ENCODE measurements at regions not wholly inside any gene's neighbourhood (a gene's known extent, or its start where the extent isn't known, plus 50 kb on each side); places are given as distances from the start of the nearest gene placed in this dataset.

DNA sequence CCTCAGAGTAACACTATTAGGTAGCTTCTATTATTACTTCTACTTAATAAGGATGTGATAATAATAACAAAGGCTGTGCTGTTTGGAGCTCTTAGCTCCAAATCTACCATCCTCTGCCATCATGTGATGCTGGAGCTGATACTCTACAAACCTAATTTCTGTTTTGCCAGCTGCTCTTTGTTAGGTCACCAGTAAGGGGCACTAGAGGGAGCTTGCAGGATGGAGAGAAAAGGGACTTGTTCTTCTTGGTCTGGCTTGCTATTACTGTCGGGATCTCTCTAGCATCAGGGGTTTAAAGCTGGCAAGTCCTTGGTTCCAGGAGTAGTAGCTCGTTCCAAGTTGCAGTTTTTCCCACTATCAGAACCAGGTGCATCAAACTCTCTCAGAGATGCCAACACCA lies 194.9 kb upstream of the KBTBD8 start (continued):
- TF ChIP-seq GTF2F1 (IDR thresholded peaks at IDR 0.05; ENCODE audit: borderline replicate concordance, low read depth, low read length) (no peak), HDAC6 (IDR thresholded peaks at IDR 0.05; ENCODE audit: low read depth, low read length) (no peak), RAD21 (IDR thresholded peaks at IDR 0.05 in 1 of 2, conservative IDR thresholded peaks at IDR 0.05 in 1 of 2; ENCODE audit: low read depth in 2 of 2, low read length in 2 of 2) (peak; percentile 57 to 77), EGR1 (IDR thresholded peaks at IDR 0.05; ENCODE audit: borderline replicate concordance, low read depth, low read length) (no peak), BACH1 (IDR thresholded peaks at IDR 0.05; ENCODE audit: low read length) (no peak)

All from H1 (cell line).